H1 (cell line): ENCODE measurements at regions not wholly inside any gene's neighbourhood (a gene's known extent, or its start where the extent isn't known, plus 50 kb on each side); places are given as distances from the start of the nearest gene placed in this dataset.

Source experiments
- HDAC2 ChIP-seq, 2 experiments: fragments of 300-600 bp in 1 of 2; sonication (generic) in 1 of 2; IDR thresholded peaks; 2 replicates each; pipeline ENCODE4 v1.6.1; 2011 to 2012; ENCODE audit warnings: low read depth in 2 of 2, low read length in 2 of 2, mild to moderate bottlenecking in 2 of 2, moderate library complexity in 2 of 2, borderline replicate concordance in 1 of 2, inconsistent platforms in 1 of 2

DNA sequence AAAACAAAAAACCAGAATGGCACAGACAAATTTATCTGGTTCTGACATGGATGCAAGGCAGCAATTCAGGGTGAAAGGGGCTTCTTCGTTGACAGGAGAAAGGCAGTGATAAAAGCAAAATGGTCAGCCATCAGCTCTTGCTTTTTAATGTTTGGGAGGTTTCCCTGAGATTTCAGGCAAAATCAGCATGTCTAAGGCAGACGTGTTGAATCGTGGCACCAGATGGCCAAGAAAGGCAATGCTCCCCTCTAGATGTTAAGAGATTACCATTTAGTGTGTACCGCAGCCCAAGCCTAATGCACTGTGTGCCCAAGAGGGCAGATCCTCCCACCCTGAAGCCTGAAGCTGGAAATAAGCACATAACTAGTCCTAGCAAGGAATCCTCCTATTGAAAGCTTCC is 88.8 kb upstream of the GALNT18 start (continued):
- TF ChIP-seq HDAC2 (IDR thresholded peaks at IDR 0.05; ENCODE audit: borderline replicate concordance in 1 of 2, low read depth in 2 of 2, low read length in 2 of 2): no peak
